Liver (tissue), 3 donors: ENCODE measurements at regions not wholly inside any gene's neighbourhood (a gene's known extent, or its start where the extent isn't known, plus 50 kb on each side); places are given as distances from the start of the nearest gene placed in this dataset.

ENCODE experiments used
- EGR1 ChIP-seq, 2 donors: IDR thresholded peaks; 2 replicates each; pipeline ENCODE4 v1.6.1; 2016 to 2018; ENCODE audit warnings: antibody characterized with exemption in 2 of 2, low read depth in 2 of 2
- HNF4A ChIP-seq, 2 donors: conservative IDR thresholded peaks; 2 replicates each; pipeline ENCODE4 v1.6.1; 2016; ENCODE audit warnings: antibody characterized with exemption in 2 of 2, mild to moderate bottlenecking in 2 of 2
- RXRA ChIP-seq, 2 donors: IDR thresholded peaks; 2 replicates each; pipeline ENCODE4 v1.6.1; 2017 to 2018; ENCODE audit warnings: antibody characterized with exemption in 2 of 2, mild to moderate bottlenecking in 1 of 2
- TAF1 ChIP-seq: conservative IDR thresholded peaks from 2 replicates; pipeline ENCODE4 v1.6.1; 2016; ENCODE audit warnings: antibody characterized with exemption, mild to moderate bottlenecking
- YY1 ChIP-seq: IDR thresholded peaks from 2 replicates; pipeline ENCODE4 v1.6.1; 2016; ENCODE audit warnings: antibody characterized with exemption, mild to moderate bottlenecking
- TF ChIP-seq, protein P1 (sequence below): fragments of 150-350 bp; IDR thresholded peaks from 2 replicates; pipeline ENCODE4 v1.5.1; 2017; ENCODE audit warnings: improper control_type of control experiment, low read depth, low read length; ENCODE audit not compliant: missing input control
- TF ChIP-seq, protein P2 (sequence below): IDR thresholded peaks from 2 replicates; pipeline ENCODE4 v1.6.1; 2016; ENCODE audit warnings: antibody characterized with exemption
- donor health status: healthy.
- donor health status: healthy.

DNA sequence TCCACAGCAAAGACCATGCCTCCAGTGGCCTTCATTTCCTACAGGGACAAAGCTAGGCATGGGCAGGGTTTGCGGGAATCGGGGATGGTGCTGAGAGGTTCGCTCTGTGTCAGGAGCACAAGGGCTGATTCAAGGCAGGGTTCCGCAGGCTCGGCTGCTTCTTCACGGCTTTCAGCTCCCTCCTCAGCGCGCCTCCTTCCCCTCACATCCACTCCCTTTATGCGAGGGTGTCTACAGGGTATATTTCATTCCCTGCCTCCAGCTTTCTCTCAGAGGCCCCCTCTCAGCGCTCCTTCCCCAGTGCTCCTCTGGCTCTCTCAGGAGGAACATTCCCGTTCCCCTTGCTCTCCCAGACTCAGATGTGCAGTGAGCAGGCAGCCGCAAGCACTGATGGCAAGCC, 78.7 kb upstream of the ASB18 start:
- TF ChIP-seq, protein P1, sequence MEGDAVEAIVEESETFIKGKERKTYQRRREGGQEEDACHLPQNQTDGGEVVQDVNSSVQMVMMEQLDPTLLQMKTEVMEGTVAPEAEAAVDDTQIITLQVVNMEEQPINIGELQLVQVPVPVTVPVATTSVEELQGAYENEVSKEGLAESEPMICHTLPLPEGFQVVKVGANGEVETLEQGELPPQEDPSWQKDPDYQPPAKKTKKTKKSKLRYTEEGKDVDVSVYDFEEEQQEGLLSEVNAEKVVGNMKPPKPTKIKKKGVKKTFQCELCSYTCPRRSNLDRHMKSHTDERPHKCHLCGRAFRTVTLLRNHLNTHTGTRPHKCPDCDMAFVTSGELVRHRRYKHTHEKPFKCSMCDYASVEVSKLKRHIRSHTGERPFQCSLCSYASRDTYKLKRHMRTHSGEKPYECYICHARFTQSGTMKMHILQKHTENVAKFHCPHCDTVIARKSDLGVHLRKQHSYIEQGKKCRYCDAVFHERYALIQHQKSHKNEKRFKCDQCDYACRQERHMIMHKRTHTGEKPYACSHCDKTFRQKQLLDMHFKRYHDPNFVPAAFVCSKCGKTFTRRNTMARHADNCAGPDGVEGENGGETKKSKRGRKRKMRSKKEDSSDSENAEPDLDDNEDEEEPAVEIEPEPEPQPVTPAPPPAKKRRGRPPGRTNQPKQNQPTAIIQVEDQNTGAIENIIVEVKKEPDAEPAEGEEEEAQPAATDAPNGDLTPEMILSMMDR = no peak
- TF ChIP-seq HNF4A (conservative IDR thresholded peaks at IDR 0.05) = no peak
- no peak for TF ChIP-seq YY1
- TF ChIP-seq TAF1 = no peak
- no peak for TF ChIP-seq EGR1 (IDR thresholded peaks at IDR 0.05; ENCODE audit: low read depth in 2 of 2)
- TF ChIP-seq, protein P2, sequence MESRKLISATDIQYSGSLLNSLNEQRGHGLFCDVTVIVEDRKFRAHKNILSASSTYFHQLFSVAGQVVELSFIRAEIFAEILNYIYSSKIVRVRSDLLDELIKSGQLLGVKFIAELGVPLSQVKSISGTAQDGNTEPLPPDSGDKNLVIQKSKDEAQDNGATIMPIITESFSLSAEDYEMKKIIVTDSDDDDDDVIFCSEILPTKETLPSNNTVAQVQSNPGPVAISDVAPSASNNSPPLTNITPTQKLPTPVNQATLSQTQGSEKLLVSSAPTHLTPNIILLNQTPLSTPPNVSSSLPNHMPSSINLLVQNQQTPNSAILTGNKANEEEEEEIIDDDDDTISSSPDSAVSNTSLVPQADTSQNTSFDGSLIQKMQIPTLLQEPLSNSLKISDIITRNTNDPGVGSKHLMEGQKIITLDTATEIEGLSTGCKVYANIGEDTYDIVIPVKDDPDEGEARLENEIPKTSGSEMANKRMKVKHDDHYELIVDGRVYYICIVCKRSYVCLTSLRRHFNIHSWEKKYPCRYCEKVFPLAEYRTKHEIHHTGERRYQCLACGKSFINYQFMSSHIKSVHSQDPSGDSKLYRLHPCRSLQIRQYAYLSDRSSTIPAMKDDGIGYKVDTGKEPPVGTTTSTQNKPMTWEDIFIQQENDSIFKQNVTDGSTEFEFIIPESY = no peak
- TF ChIP-seq RXRA (IDR thresholded peaks at IDR 0.05) = no peak
